HG03565 (cell line): ENCODE measurements at regions not wholly inside any gene's neighbourhood (a gene's known extent, or its start where the extent isn't known, plus 50 kb on each side); places are given as distances from the start of the nearest gene placed in this dataset.

Source experiments
- ATAC-seq: cut with Tn5 transposase; IDR thresholded peaks from one replicate; pipeline ENCODE4 v1.9.1; 2021; ENCODE audit warnings: mild to moderate bottlenecking, moderate library complexity; ENCODE audit not compliant: unreplicated experiment

GRCh38 chr13:58032676-58033460, 401.3 kb downstream of the PCDH17 start:
- ATAC-seq: no peak

- ATAC-seq: no peak
Measured at GRCh38 chr13:58043971-58044370, 412.4 kb downstream of the PCDH17 start.

- ATAC-seq: no peak
Measured at GRCh38 chr13:58048670-58049069, 417.1 kb downstream of the PCDH17 start.

GRCh38 chr13:58051396-58051795, 419.9 kb downstream of the PCDH17 start:
- no peak for ATAC-seq

GRCh38 chr13:58051807-58052375, 420.3 kb downstream of the PCDH17 start:
- ATAC-seq: no peak

GRCh38 chr13:58056426-58056825, 424.9 kb downstream of the PCDH17 start:
- ATAC-seq: no peak

GRCh38 chr13:58059624-58060023, 428.1 kb downstream of the PCDH17 start:
- ATAC-seq: no peak

- ATAC-seq: no peak
Measured at GRCh38 chr13:58080806-58081205, 449.3 kb downstream of the PCDH17 start.

- no peak for ATAC-seq
Measured at GRCh38 chr13:58081301-58081820, 449.8 kb downstream of the PCDH17 start.

- ATAC-seq: no peak
Measured at GRCh38 chr13:58083064-58083463, 451.5 kb downstream of the PCDH17 start.

GRCh38 chr13:58085274-58085673, 453.7 kb downstream of the PCDH17 start:
- no peak for ATAC-seq

- no peak for ATAC-seq
Measured at GRCh38 chr13:58085819-58086218, 454.3 kb downstream of the PCDH17 start.

- ATAC-seq: no peak
Measured at GRCh38 chr13:58087566-58087965, 456.0 kb downstream of the PCDH17 start.

- no peak for ATAC-seq
Measured at GRCh38 chr13:58093394-58093793, 461.9 kb downstream of the PCDH17 start.

- no peak for ATAC-seq
Measured at GRCh38 chr13:58097831-58098230, 466.3 kb downstream of the PCDH17 start.

GRCh38 chr13:58119351-58119750, 487.8 kb downstream of the PCDH17 start:
- no peak for ATAC-seq

- no peak for ATAC-seq
Measured at GRCh38 chr13:58119804-58120203, 488.3 kb downstream of the PCDH17 start.

- no peak for ATAC-seq
Measured at GRCh38 chr13:58126496-58126895, 495.0 kb downstream of the PCDH17 start.

- no peak for ATAC-seq
Measured at GRCh38 chr13:58134012-58134411, 502.5 kb downstream of the PCDH17 start.

GRCh38 chr13:58134525-58134924, 503.0 kb downstream of the PCDH17 start:
- ATAC-seq: no peak

- ATAC-seq: no peak
Measured at GRCh38 chr13:58142952-58143351, 511.4 kb downstream of the PCDH17 start.

GRCh38 chr13:58144616-58145015, 513.1 kb downstream of the PCDH17 start:
- ATAC-seq: no peak
